ENCODE measurements at regions not wholly inside any gene's neighbourhood (a gene's known extent, or its start where the extent isn't known, plus 50 kb on each side); places are given as distances from the start of the nearest gene placed in this dataset.

DNA sequence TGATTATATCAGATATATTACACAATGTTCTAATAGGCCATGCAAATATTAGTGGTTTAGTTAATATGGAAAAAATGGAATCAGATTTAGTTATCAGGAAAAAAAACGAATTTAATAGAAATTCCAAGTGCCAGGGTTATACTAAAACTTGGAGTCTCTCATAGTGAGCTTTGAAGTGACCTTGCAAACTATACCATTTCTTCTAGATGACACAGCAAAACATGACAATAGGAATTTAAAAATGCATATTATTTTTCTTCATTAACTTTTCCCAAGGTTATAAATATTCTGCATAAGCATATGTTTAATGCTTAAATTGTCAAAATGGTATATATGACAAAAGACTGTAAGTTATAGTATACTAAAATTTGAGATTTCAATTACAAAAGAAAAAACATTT lies 250.1 kb upstream of the DCN start:
- intact Hi-C loops (cut with micrococcal nuclease), result no loop called here
- no peak overlapping the region for H3K27ac Mint-ChIP-seq
- no peaks in the 10 kb centered on the region for H3K27me3 Mint-ChIP-seq (ENCODE audit: low read depth)
- peaks cover 2% of the 10 kb centered on the region for H3K4me1 Mint-ChIP-seq (ENCODE audit: low read depth)
- CTCF ChIA-PET, result no interaction called here
- no peaks in the 10 kb centered on the region for H3K36me3 Mint-ChIP-seq (ENCODE audit: low read depth)
- DNase-seq, result no peak
- H3K9me3 Mint-ChIP-seq, result no peaks in the 10 kb centered on the region
- H3K4me3 Mint-ChIP-seq, result no peak overlapping the region

DNA sequence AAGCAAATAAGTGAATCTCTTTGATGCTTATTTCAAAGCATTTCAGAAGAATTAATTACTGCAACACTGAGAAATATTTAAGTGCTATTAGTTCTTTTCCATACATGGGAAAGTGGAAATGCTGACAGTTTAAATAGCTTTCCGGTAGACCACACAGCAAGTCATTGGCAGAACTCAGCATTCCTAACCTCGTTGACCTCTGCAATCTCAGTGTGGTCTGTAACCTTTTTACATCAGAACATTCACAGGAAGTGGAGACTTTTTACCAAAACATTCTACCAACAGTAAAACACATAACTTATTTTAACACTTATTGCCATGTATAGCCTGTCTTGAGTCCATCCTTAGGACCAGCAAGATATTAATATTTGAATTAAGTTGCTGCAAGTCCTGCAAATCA lies 249.5 kb upstream of the DCN start:
- intact Hi-C loops (cut with micrococcal nuclease), result no loop called here
- no peak overlapping the region for H3K4me3 Mint-ChIP-seq
- H3K9me3 Mint-ChIP-seq, result no peaks in the 10 kb centered on the region
- H3K27me3 Mint-ChIP-seq (ENCODE audit: low read depth), result no peaks in the 10 kb centered on the region
- CTCF ChIA-PET, result no interaction called here
- DNase-seq, result no peak
- peaks cover 2% of the 10 kb centered on the region for H3K4me1 Mint-ChIP-seq (ENCODE audit: low read depth)
- no peak overlapping the region for H3K27ac Mint-ChIP-seq
- no peaks in the 10 kb centered on the region for H3K36me3 Mint-ChIP-seq (ENCODE audit: low read depth)

DNA sequence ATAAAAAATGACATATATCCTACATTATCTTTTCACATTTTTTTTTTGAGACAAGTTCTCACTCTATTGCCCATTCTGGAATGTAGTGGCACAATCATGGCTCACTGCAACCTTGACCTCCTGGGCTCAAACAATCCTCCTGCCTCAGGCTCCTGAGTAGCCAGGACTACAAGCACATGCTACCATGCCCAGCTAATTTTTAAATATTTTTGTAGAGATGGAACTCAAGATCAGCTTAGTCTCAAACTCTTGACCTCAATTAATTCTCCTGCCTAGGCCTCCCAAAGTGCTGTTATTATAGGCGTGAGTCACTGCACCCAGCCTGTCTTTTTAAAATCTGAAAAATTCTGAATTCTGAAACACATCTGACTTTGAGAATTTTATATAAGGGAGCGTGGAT lies 241.9 kb upstream of the DCN start:
- Mint-ChIP-seq H3K4me1 (ENCODE audit: low read depth) (no peaks in the 10 kb centered on the region), H3K27me3 (ENCODE audit: low read depth) (no peaks in the 10 kb centered on the region), H3K27ac (no peak overlapping the region), H3K4me3 (no peak overlapping the region), H3K36me3 (ENCODE audit: low read depth) (no peaks in the 10 kb centered on the region), H3K9me3 (no peaks in the 10 kb centered on the region)
- no peak for DNase-seq
- CTCF ChIA-PET, result no interaction called here
- intact Hi-C loops (cut with micrococcal nuclease), result no loop called here

DNA sequence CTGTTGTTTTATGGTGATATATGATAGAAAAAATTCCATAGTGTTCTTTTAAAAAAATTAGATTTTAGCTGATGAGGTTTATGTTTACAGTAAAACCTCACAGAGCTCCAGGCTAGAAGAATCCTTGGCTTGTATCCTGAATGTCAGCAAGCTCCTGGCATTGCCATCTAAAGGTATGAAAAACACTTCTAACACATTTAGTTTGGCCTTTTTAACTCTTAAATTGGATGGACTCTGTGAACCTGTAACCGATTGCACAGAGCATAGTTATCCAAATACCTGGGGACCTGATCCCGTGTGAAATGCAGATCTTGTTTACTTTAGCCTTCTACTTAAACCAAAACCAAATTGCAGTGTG lies 241.1 kb upstream of the DCN start:
- Mint-ChIP-seq H3K4me1 (ENCODE audit: low read depth) (no peaks in the 10 kb centered on the region), H3K4me3 (no peak overlapping the region), H3K27ac (no peak overlapping the region), H3K36me3 (ENCODE audit: low read depth) (no peaks in the 10 kb centered on the region), H3K9me3 (no peaks in the 10 kb centered on the region), H3K27me3 (ENCODE audit: low read depth) (no peaks in the 10 kb centered on the region)
- intact Hi-C loops (cut with micrococcal nuclease), result no loop called here
- DNase-seq, result no peak
- CTCF ChIA-PET, result interaction anchor here (0.5 to 1.0 kb wide), 3 partner anchors 126 to 976 kb away, joined by 3 to 7 read pairs (median 3); no protein-coding TSS in a partner anchor

DNA sequence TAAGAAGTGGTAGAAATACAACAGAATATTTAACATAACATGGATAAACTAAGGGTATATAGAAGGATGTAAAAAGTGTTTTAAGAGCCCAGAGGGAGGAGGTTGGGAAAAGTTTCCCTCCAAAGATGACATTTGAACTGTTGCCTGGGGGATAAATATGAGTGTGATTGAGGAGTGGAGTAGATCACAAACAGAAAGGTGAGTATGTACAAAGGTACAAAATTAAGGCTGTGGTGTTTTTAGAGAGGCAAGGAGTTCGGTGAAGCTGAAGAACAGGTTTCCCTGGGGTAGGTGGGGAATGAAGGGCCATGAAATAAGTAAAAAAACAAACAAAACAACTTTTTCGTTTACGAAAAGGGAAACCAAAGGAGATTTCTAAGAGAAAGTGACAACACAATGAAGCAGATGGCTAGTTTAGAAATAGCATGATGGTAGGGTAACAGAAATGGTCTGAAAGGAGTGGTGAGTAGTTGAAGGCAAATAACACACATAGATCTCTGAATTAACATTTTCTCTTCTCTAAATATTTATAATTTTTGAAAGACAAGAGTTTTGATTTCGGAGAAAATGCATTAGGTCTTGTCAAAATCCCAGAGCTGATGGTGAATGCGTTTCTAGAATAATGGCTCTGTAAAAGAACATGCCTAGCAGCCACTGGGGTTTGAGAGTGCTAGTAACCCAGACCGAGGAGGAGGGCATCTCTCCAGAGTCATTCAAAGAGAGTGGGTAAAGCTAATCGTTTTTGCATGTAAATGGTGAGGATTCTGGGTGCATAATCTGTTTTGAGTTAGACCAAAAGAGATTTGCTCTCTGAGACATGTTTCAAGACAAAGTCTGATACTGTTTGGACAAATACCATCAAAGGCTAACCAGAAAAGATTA lies 240.4 kb upstream of the DCN start:
- no peaks in the 10 kb centered on the region for H3K4me1 Mint-ChIP-seq (ENCODE audit: low read depth)
- H3K27me3 Mint-ChIP-seq (ENCODE audit: low read depth), result no peaks in the 10 kb centered on the region
- DNase-seq, result no peak
- H3K27ac Mint-ChIP-seq, result no peak overlapping the region
- H3K36me3 Mint-ChIP-seq (ENCODE audit: low read depth), result no peaks in the 10 kb centered on the region
- CTCF ChIA-PET, result interaction anchor here (0.5 to 1.0 kb wide), 3 partner anchors 127 to 976 kb away, joined by 3 to 7 read pairs (median 3); no protein-coding TSS in a partner anchor
- intact Hi-C loops (cut with micrococcal nuclease), result no loop called here
- H3K4me3 Mint-ChIP-seq, result no peak overlapping the region
- no peaks in the 10 kb centered on the region for H3K9me3 Mint-ChIP-seq

DNA sequence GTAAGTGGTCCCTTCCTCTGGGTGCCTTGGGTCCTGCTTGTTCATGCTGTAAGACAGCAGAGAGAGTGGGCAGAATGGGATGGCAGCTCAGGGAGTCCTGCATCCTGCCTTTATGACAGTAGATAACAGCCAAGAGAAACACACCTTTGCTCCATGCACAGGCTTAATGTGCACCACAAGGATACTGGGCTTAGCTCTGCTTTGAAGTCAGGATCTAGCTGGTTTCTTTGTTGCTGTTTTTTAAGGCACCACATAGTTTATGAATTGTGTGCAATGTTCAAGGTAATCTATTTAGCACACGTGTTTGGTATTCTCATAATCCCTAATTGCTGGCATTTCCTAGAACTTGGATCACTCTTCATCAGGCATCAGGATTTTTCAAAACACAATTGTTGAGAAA lies 239.5 kb upstream of the DCN start:
- intact Hi-C loops (cut with micrococcal nuclease), result no loop called here
- no peaks in the 10 kb centered on the region for H3K9me3 Mint-ChIP-seq

DNA sequence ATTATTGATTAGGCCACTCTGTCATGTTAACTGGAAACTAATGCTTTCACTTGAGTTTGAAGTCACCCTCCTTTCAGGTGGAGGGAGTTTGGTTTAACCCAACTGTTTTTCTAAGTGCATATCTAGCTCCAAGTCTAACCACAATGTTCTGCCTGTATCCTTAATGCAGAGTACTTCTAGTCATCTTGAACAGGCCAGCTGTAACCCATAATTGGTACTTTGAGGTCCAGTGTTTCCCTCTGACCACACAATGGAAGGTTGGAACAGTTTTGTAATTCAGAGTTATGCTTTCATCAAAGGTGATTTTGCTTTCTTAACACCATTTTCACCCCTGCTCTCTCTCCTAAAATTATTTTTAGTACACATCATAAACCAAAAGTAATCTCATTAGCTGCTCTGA lies 237.2 kb upstream of the DCN start:
- no peak overlapping the region for H3K4me3 Mint-ChIP-seq
- CTCF ChIA-PET, result no interaction called here
- H3K27ac Mint-ChIP-seq, result no peak overlapping the region
- H3K36me3 Mint-ChIP-seq (ENCODE audit: low read depth), result no peaks in the 10 kb centered on the region
- H3K4me1 Mint-ChIP-seq (ENCODE audit: low read depth), result no peaks in the 10 kb centered on the region
- H3K9me3 Mint-ChIP-seq, result no peaks in the 10 kb centered on the region
- no peak for DNase-seq
- H3K27me3 Mint-ChIP-seq (ENCODE audit: low read depth), result peaks cover 2% of the 10 kb centered on the region
- intact Hi-C loops (cut with micrococcal nuclease), result no loop called here

More for the DNA sequence above, 239.5 kb upstream of the DCN start:
- no peaks in the 10 kb centered on the region for H3K4me1 Mint-ChIP-seq (ENCODE audit: low read depth)
- no peaks in the 10 kb centered on the region for H3K36me3 Mint-ChIP-seq (ENCODE audit: low read depth)
- CTCF ChIA-PET, result no interaction called here
- H3K4me3 Mint-ChIP-seq, result no peak overlapping the region
- H3K27ac Mint-ChIP-seq, result no peak overlapping the region
- no peak for DNase-seq
- H3K27me3 Mint-ChIP-seq (ENCODE audit: low read depth), result no peaks in the 10 kb centered on the region

DNA sequence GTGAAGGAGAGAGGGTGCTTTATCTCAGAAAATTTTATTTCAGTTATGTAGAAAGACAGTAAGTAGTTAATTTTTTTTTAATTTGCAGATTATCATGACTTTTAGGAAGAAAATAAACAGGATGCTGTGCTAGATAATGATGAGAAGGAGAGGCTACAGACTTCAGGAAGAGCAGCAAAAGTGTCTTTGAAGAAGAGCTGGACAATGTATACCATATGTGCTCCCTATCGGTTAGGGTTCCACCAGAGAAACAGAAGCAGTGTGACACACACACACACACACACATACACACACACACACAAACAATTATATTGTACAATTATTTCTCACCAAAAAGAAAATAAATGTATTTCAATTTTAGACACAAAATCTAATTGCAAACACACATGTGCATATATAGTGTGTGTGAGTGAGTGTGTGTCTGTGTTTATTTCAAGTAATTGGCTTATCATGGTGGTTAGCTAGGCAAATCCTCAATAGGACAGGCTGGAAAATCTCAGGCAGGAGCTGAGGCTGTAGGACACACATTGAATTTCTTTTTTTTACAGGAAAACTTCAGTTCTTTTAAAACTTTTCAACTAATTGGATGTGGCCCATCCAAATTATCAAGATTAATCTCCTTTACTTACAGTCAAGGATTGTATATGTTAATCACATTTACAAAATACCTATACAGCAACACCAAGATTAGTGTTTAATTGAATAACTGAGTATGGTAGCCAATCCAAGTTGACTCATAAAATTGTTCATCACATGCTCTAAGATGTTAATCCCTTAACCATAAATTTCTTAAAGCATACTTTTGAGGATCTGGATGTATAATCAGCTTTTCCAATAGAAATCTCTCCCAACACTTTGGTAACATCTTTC lies 235.8 kb upstream of the DCN start:
- H3K4me1 Mint-ChIP-seq (ENCODE audit: low read depth), result no peaks in the 10 kb centered on the region
- intact Hi-C loops (cut with micrococcal nuclease), result no loop called here
- no peak overlapping the region for H3K27ac Mint-ChIP-seq
- no peaks in the 10 kb centered on the region for H3K36me3 Mint-ChIP-seq (ENCODE audit: low read depth)
- DNase-seq, result no peak
- no peak overlapping the region for H3K4me3 Mint-ChIP-seq
- no peaks in the 10 kb centered on the region for H3K9me3 Mint-ChIP-seq
- CTCF ChIA-PET, result interaction anchor here (0.6 kb wide), 2 partner anchors 134 to 296 kb away, joined by 5 read pairs; no protein-coding TSS in a partner anchor
- peaks cover 2% of the 10 kb centered on the region for H3K27me3 Mint-ChIP-seq (ENCODE audit: low read depth)

DNA sequence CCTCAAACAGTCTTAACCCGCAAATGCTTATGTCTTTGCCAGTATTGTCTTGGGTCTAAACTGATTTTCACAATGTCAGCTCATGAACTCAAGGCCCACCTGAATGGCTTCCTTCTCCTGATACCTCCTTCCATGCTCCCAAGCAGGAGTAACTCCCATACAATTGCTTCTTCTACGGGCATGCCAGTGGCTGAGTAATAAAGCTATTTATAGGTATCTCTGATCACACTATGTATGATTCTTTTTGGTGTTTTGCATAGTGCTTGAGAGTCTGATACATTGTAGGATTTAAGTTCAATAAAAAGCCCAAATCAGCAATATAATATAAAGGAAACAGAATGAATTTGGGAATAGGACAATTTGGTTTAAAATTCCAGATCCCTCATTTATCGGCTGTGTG lies 235.0 kb upstream of the DCN start:
- CTCF ChIA-PET, result interaction anchor here (0.6 to 1.2 kb wide), 2 partner anchors 36 to 134 kb away, joined by 3 to 5 read pairs; no protein-coding TSS in a partner anchor
- intact Hi-C loops (cut with micrococcal nuclease), result no loop called here
- DNase-seq, result no peak
- H3K36me3 Mint-ChIP-seq (ENCODE audit: low read depth), result no peaks in the 10 kb centered on the region
- H3K4me1 Mint-ChIP-seq (ENCODE audit: low read depth), result no peaks in the 10 kb centered on the region
- no peak overlapping the region for H3K27ac Mint-ChIP-seq
- no peaks in the 10 kb centered on the region for H3K9me3 Mint-ChIP-seq
- H3K4me3 Mint-ChIP-seq, result no peak overlapping the region
- peaks cover 2% of the 10 kb centered on the region for H3K27me3 Mint-ChIP-seq (ENCODE audit: low read depth)

DNA sequence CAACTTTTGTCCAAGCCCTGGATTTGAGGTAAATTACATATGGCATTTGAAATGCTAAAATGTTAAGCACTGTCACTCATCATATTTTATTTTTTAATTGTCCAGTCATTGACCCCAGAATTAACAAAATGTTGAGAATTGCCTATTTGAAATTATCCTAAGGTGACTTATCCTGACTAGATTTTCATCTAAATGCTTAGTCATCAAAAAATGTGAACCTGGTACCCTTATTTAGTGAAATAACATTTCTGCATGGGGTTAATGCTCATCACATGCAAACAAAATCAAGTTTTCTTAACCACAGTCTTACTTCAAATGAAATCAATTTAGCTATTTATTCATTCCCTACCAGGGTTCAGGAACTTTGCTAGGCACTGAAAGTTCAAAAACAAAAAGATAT lies 232.0 kb upstream of the DCN start:
- no peak overlapping the region for H3K4me3 Mint-ChIP-seq
- no peaks in the 10 kb centered on the region for H3K4me1 Mint-ChIP-seq (ENCODE audit: low read depth)
- H3K27ac Mint-ChIP-seq, result no peak overlapping the region
- H3K36me3 Mint-ChIP-seq (ENCODE audit: low read depth), result no peaks in the 10 kb centered on the region
- CTCF ChIA-PET, result interaction anchor here (0.6 to 1.5 kb wide), 3 partner anchors 14 to 121 kb away, joined by 3 to 5 read pairs (median 5); no protein-coding TSS in a partner anchor
- intact Hi-C loops (cut with micrococcal nuclease), result no loop called here
- H3K9me3 Mint-ChIP-seq, result no peaks in the 10 kb centered on the region
- peaks cover 2% of the 10 kb centered on the region for H3K27me3 Mint-ChIP-seq (ENCODE audit: low read depth)
- DNase-seq, result no peak

DNA sequence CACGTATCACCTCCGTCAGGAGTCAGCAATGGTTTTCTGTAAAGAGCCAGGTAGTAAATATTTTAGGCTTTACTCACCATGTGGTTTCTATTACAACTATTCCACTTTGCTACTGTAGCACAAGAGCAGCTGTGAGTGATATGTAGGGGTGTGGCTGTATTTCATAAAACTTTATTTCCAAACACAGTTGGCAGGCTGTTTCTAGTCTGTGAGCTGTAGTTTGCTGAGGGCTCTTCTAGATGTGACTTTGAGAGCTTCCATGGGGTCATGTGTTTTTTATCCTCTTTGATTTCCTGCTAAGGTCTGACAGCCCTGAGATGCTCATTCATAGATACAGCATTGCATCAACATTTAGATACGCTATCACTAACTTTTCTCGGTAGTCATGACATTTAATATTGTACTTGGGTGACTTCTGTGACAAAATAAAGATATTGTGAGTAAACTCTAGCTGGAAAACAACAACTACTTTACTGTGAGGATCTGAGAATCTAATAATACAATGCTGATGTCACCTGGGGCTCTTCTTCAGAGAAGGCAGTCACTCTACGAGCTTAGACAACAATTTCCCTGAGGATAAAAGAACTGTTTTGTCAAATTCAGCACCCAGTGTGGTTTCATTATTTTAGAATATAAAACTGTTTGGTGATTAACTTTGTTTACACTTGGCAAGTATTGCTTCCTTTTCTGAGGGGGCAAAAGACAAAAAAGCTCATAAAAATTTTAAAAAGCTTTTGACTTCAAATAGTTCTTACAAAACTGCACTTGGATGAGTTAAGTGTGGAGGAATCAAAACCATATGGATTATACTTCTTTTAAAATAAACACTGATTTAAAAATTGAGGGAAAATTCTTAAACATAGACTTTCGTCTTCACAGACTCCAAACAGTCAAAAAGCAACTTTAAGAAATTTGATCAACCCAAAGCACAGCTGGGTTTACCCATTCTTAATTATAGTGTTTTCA lies 231.2 kb upstream of the DCN start:
- H3K9me3 Mint-ChIP-seq, result no peaks in the 10 kb centered on the region
- no peaks in the 10 kb centered on the region for H3K36me3 Mint-ChIP-seq (ENCODE audit: low read depth)
- CTCF ChIA-PET, result interaction anchor here (0.5 to 1.5 kb wide), 3 partner anchors 13 to 32 kb away, joined by 3 to 5 read pairs (median 3); no protein-coding TSS in a partner anchor
- H3K4me3 Mint-ChIP-seq, result no peak overlapping the region
- intact Hi-C loops (cut with micrococcal nuclease), result no loop called here
- peaks cover 2% of the 10 kb centered on the region for H3K27me3 Mint-ChIP-seq (ENCODE audit: low read depth)
- DNase-seq, result no peak
- no peaks in the 10 kb centered on the region for H3K4me1 Mint-ChIP-seq (ENCODE audit: low read depth)
- no peak overlapping the region for H3K27ac Mint-ChIP-seq

DNA sequence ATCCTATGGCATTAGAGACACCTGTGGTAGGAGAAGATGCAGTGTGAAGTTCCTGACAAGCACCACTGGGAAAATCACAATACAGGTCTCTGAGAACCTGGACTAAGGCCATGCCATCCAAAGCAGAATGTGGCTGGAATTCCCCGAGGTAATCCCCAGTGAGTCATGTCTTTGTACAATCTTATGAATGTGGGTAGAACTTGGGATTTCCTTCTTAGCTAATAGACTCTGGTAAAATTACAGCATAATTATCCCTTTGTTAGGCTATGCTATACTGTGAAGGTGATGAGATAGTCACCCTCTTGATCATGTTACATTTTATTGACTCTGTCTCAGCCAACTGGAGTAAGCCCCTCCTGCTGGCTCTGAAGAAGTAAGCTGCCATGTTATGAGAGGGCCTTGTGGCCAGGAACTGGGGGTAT lies 224.3 kb upstream of the DCN start:
- H3K36me3 Mint-ChIP-seq (ENCODE audit: low read depth), result no peaks in the 10 kb centered on the region
- intact Hi-C loops (cut with micrococcal nuclease), result no loop called here
- CTCF ChIA-PET, result no interaction called here
- H3K27me3 Mint-ChIP-seq (ENCODE audit: low read depth), result no peaks in the 10 kb centered on the region
- no peak overlapping the region for H3K27ac Mint-ChIP-seq
- no peak overlapping the region for H3K4me3 Mint-ChIP-seq
- DNase-seq, result peak; percentile 50
- peaks cover 7% of the 10 kb centered on the region for H3K4me1 Mint-ChIP-seq (ENCODE audit: low read depth)
- no peaks in the 10 kb centered on the region for H3K9me3 Mint-ChIP-seq

Measured in activated naive CD4-positive, alpha-beta T cell treated with anti-CD3 and anti-CD28 coated beads for 36 hours (primary cell).